GM12891 (cell line): ENCODE measurements at regions not wholly inside any gene's neighbourhood (a gene's known extent, or its start where the extent isn't known, plus 50 kb on each side); places are given as distances from the start of the nearest gene placed in this dataset.

Source experiments
- DNase-seq: peaks from one replicate; pipeline ENCODE4 v3.0.0; 2011; ENCODE audit warnings: low spot score; ENCODE audit not compliant: insufficient read length
- FAIRE-seq: peaks from 2 replicates; lab custom pipeline; 2011; peaks lifted over from hg19 to GRCh38; lab: Jason Lieb, UNC
- PAX5 ChIP-seq: IDR thresholded peaks from 2 replicates; pipeline ENCODE4 v1.6.1; 2011; ENCODE audit warnings: low read length, moderate library complexity, mild to moderate bottlenecking; ENCODE audit not compliant: insufficient read depth, severe bottlenecking
- POLR2A ChIP-seq: IDR thresholded peaks from 2 replicates; pipeline ENCODE4 v1.6.1; 2011; ENCODE audit warnings: low read depth, low read length, control low read depth
- POLR2AphosphoS5 ChIP-seq: IDR thresholded peaks from 2 replicates; pipeline ENCODE4 v1.6.1; 2011; ENCODE audit warnings: low read depth, low read length, control low read depth
- POU2F2 ChIP-seq: IDR thresholded peaks from 2 replicates; pipeline ENCODE4 v1.6.1; 2011; ENCODE audit warnings: low read depth, mild to moderate bottlenecking, control low read depth, low read length, moderate library complexity
- SPI1 ChIP-seq: IDR thresholded peaks from 2 replicates; pipeline ENCODE4 v1.6.1; 2011; ENCODE audit warnings: low read depth, low read length, control low read depth
- TAF1 ChIP-seq: IDR thresholded peaks from 2 replicates; pipeline ENCODE4 v1.6.1; 2011; ENCODE audit warnings: low read depth, low read length, control low read depth

GRCh38 chr5:113778147-113778546 lies 264.7 kb downstream of the YTHDC2 start:
- TF ChIP-seq PAX5 (no peak), POLR2A (no peak), SPI1 (no peak), TAF1 (no peak), POLR2AphosphoS5 (no peak), POU2F2 (no peak)
- DNase-seq (no peak), FAIRE-seq (no peak)

GRCh38 chr5:113788141-113788655 lies 274.7 kb downstream of the YTHDC2 start:
- DNase-seq (no peak), FAIRE-seq (no peak)
- no peak for TF ChIP-seq POLR2AphosphoS5

GRCh38 chr5:113789769-113790168 lies 276.3 kb downstream of the YTHDC2 start:
- no peak for FAIRE-seq
- no peak for DNase-seq
- TF ChIP-seq TAF1 (no peak), PAX5 (no peak), POLR2A (no peak)

GRCh38 chr5:113792806-113793205 lies 279.3 kb downstream of the YTHDC2 start:
- no peak for TF ChIP-seq POU2F2
- no peak for TF ChIP-seq TAF1
- no peak for TF ChIP-seq POLR2AphosphoS5
- TF ChIP-seq PAX5 = no peak
- no peak for TF ChIP-seq POLR2A
- no peak for TF ChIP-seq SPI1
- DNase-seq = no peak
- FAIRE-seq = no peak

GRCh38 chr5:113794981-113795380 lies 281.5 kb downstream of the YTHDC2 start:
- TF ChIP-seq PAX5 (no peak), POLR2AphosphoS5 (no peak), POLR2A (no peak), TAF1 (no peak), SPI1 (no peak), POU2F2 (no peak)
- DNase-seq (no peak), FAIRE-seq (no peak)

GRCh38 chr5:113800686-113801085 lies 287.2 kb downstream of the YTHDC2 start:
- no peak for FAIRE-seq
- TF ChIP-seq TAF1 (no peak), POLR2AphosphoS5 (no peak), PAX5 (no peak), POU2F2 (no peak), POLR2A (no peak), SPI1 (no peak)
- DNase-seq = no peak

- DNase-seq = no peak
- TF ChIP-seq SPI1 (no peak), PAX5 (no peak), TAF1 (no peak), POLR2A (no peak), POU2F2 (no peak), POLR2AphosphoS5 (no peak)
- no peak for FAIRE-seq
Measured at GRCh38 chr5:113804264-113804663, 290.8 kb downstream of the YTHDC2 start.

- DNase-seq (no peak), FAIRE-seq (no peak)
- TF ChIP-seq POU2F2 (no peak), SPI1 (no peak), POLR2A (no peak), PAX5 (no peak), TAF1 (no peak), POLR2AphosphoS5 (no peak)
Measured at GRCh38 chr5:113804943-113805342, 291.4 kb downstream of the YTHDC2 start.

- DNase-seq (no peak), FAIRE-seq (no peak)
- TF ChIP-seq POLR2A (no peak), POLR2AphosphoS5 (no peak)
Measured at GRCh38 chr5:113806250-113806649, 292.8 kb downstream of the YTHDC2 start.

GRCh38 chr5:113806904-113807303 lies 293.4 kb downstream of the YTHDC2 start:
- no peak for FAIRE-seq
- DNase-seq = no peak
- TF ChIP-seq TAF1 (no peak), POU2F2 (no peak), PAX5 (no peak), SPI1 (no peak), POLR2A (no peak), POLR2AphosphoS5 (no peak)
